Liver (tissue), 3 donors: ENCODE measurements at regions not wholly inside any gene's neighbourhood (a gene's known extent, or its start where the extent isn't known, plus 50 kb on each side); places are given as distances from the start of the nearest gene placed in this dataset.

Experiments used
- CTCF ChIP-seq: fragments of 150-350 bp; IDR thresholded peaks from 2 replicates; pipeline ENCODE4 v1.5.1; 2017; ENCODE audit warnings: improper control_type of control experiment, low read depth, low read length; ENCODE audit not compliant: missing input control
- GABPA ChIP-seq, 2 donors: IDR thresholded peaks in 1 of 2; conservative IDR thresholded peaks in 1 of 2; 2 replicates each; pipeline ENCODE4 v1.6.1; 2016; ENCODE audit warnings: antibody characterized with exemption in 2 of 2, mild to moderate bottlenecking in 1 of 2, moderate library complexity in 1 of 2
- HNF4G ChIP-seq: IDR thresholded peaks from 2 replicates; pipeline ENCODE4 v1.6.1; 2016; ENCODE audit warnings: antibody characterized with exemption
- REST ChIP-seq: IDR thresholded peaks from 2 replicates; pipeline ENCODE4 v1.6.1; 2016; ENCODE audit warnings: antibody characterized with exemption, mild to moderate bottlenecking
- TAF1 ChIP-seq: conservative IDR thresholded peaks from 2 replicates; pipeline ENCODE4 v1.6.1; 2016; ENCODE audit warnings: antibody characterized with exemption, mild to moderate bottlenecking
- TF ChIP-seq, protein P1 (sequence below): IDR thresholded peaks from 2 replicates; pipeline ENCODE4 v1.6.1; 2016; ENCODE audit warnings: antibody characterized with exemption
- donor health status: healthy.
- donor health status: healthy.

GRCh38 chr2:193303464-193303863 is 1108.7 kb upstream of the TMEFF2 start:
- TF ChIP-seq HNF4G (no peak), CTCF (no peak), REST (no peak), TAF1 (no peak), GABPA (IDR thresholded peaks at IDR 0.05 in 1 of 2, conservative IDR thresholded peaks at IDR 0.05 in 1 of 2) (no peak)
- TF ChIP-seq, protein P1, sequence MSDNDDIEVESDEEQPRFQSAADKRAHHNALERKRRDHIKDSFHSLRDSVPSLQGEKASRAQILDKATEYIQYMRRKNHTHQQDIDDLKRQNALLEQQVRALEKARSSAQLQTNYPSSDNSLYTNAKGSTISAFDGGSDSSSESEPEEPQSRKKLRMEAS: no peak
